ENCODE measurements at regions not wholly inside any gene's neighbourhood (a gene's known extent, or its start where the extent isn't known, plus 50 kb on each side); places are given as distances from the start of the nearest gene placed in this dataset.

DNA sequence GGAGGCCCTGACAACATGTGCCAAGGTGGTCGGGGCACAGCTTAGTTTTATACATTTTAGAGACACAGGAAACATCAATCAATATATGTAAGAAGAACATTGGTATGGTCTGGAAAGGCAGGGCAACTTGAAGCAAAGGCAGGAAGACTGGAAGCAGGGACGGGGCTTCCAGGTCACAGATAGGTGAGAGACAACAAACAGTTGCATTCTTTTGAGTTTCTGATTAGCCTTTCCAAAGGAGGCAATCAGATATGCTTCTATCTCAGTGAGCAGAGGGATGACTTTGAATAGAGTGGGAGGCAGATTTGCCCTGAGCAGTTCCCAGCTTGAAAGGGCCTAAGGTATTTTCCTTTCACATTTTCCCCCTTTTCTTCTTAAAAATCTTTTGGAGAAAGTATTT, 311.0 kb upstream of the RGS17 start (continued):
- TF ChIP-seq, protein P1, sequence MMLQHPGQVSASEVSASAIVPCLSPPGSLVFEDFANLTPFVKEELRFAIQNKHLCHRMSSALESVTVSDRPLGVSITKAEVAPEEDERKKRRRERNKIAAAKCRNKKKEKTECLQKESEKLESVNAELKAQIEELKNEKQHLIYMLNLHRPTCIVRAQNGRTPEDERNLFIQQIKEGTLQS (IDR thresholded peaks at IDR 0.05): no peak
- TF ChIP-seq, protein P1 (CRISPR knock-in tag; conservative IDR thresholded peaks at IDR 0.05): no peak
- TF ChIP-seq HSF4 (CRISPR knock-in tag; IDR thresholded peaks at IDR 0.05; ENCODE audit: borderline replicate concordance): no peak
- no peak for TF ChIP-seq CTBP1 (IDR thresholded peaks at IDR 0.05; ENCODE audit: borderline replicate concordance)
- no peak for TF ChIP-seq CHD2 (IDR thresholded peaks at IDR 0.05; ENCODE audit: low read depth, low read length)
- TF ChIP-seq, protein P2, sequence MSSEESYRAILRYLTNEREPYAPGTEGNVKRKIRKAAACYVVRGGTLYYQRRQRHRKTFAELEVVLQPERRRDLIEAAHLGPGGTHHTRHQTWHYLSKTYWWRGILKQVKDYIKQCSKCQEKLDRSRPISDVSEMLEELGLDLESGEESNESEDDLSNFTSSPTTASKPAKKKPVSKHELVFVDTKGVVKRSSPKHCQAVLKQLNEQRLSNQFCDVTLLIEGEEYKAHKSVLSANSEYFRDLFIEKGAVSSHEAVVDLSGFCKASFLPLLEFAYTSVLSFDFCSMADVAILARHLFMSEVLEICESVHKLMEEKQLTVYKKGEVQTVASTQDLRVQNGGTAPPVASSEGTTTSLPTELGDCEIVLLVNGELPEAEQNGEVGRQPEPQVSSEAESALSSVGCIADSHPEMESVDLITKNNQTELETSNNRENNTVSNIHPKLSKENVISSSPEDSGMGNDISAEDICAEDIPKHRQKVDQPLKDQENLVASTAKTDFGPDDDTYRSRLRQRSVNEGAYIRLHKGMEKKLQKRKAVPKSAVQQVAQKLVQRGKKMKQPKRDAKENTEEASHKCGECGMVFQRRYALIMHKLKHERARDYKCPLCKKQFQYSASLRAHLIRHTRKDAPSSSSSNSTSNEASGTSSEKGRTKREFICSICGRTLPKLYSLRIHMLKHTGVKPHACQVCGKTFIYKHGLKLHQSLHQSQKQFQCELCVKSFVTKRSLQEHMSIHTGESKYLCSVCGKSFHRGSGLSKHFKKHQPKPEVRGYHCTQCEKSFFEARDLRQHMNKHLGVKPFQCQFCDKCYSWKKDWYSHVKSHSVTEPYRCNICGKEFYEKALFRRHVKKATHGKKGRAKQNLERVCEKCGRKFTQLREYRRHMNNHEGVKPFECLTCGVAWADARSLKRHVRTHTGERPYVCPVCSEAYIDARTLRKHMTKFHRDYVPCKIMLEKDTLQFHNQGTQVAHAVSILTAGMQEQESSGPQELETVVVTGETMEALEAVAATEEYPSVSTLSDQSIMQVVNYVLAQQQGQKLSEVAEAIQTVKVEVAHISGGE (CRISPR knock-in tag; IDR thresholded peaks at IDR 0.05): no peak

DNA sequence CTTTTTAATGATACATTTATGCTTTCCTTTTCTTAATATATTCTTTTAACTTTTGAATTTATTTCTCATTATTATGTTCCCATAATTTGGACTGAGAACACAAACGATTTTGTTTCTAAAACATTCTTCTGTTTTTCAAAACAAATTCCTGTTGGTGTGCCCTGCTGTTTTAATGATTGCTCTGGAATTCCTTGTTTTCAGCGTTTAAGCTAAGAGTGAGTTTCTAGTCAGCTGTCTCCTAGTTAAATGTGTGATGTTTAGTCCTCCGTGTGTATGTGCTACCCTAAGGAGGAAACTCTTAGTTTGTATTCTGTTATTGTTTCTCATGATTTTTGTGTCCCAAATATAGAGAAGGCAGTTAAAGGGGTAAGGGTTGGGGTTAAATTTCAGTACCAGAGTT, 306.1 kb upstream of the RGS17 start:
- Histone ChIP-seq H3K4me3 (no peak overlapping the region), H3K36me3 (ENCODE audit: control insufficient read depth, insufficient read depth, low read length) (no peaks in the 10 kb centered on the region), H2AFZ (ENCODE audit: low read depth, low read length) (no peak overlapping the region), H3K79me2 (ENCODE audit: control insufficient read depth, insufficient read depth, low read length) (no peaks in the 10 kb centered on the region), H3K27ac (ENCODE audit: extremely low read depth, low read depth, low read length) (no peak overlapping the region), H3K27me3 (ENCODE audit: control insufficient read depth in 2 of 2, insufficient read depth in 2 of 2, low read length in 2 of 2) (no peaks in the 10 kb centered on the region), H3K4me1 (replicated peaks in 1 of 2; ENCODE audit: control insufficient read depth in 2 of 2, insufficient read depth in 2 of 2, low read length in 2 of 2) (no peaks in the 10 kb centered on the region), H4K20me1 (replicated peaks; ENCODE audit: control insufficient read depth, insufficient read depth, low read length) (no peaks in the 10 kb centered on the region), H3K9me1 (ENCODE audit: control insufficient read depth, insufficient read depth, low read length) (no peaks in the 10 kb centered on the region), H3K9me3 (replicated peaks; ENCODE audit: control insufficient read depth, insufficient read depth, low read depth, low read length) (peaks cover 2% of the 10 kb centered on the region), H3K9ac (ENCODE audit: insufficient read depth in 1 of 2, low read depth in 2 of 2, low read length in 2 of 2) (no peak overlapping the region), H3K4me2 (ENCODE audit: insufficient read depth, low read length) (no peak overlapping the region)
- intact Hi-C loops (cut with micrococcal nuclease) (no loop called here), in situ Hi-C loops (cut with MboI) (no loop called here)
- 0% methylated on average over 3 of the region's 3 CpGs for WGBS (ENCODE audit: insufficient coverage, low coverage, missing lambda C conversion rate)
- ChIA-PET POLR2A (no interaction called here), CTCF (ENCODE audit: low intra/inter-chr PET ratio) (no interaction called here)
- FAIRE-seq: no peak
- no peak for DNase-seq (ENCODE audit: extremely low read depth in 1 of 4, low spot score in 3 of 4)
- ATAC-seq: no peak
- BruUV-seq (replicated peaks): no TSS peak
- TF ChIP-seq MYBL2 (IDR thresholded peaks at IDR 0.05; ENCODE audit: low read depth) (no peak), MYBL2 (CRISPR knock-in tag; IDR thresholded peaks at IDR 0.05; ENCODE audit: borderline replicate concordance) (no peak), HOXB6 (CRISPR knock-in tag; IDR thresholded peaks at IDR 0.05; ENCODE audit: borderline replicate concordance) (no peak), ZNF717 (CRISPR knock-in tag; IDR thresholded peaks at IDR 0.05) (no peak), MTA2 (IDR thresholded peaks at IDR 0.05; ENCODE audit: low read depth) (no peak), STAT5A (IDR thresholded peaks at IDR 0.05; ENCODE audit: borderline replicate concordance, low read length) (no peak)
- TF ChIP-seq, protein P3, sequence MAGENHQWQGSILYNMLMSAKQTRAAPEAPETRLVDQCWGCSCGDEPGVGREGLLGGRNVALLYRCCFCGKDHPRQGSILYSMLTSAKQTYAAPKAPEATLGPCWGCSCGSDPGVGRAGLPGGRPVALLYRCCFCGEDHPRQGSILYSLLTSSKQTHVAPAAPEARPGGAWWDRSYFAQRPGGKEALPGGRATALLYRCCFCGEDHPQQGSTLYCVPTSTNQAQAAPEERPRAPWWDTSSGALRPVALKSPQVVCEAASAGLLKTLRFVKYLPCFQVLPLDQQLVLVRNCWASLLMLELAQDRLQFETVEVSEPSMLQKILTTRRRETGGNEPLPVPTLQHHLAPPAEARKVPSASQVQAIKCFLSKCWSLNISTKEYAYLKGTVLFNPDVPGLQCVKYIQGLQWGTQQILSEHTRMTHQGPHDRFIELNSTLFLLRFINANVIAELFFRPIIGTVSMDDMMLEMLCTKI (IDR thresholded peaks at IDR 0.05; ENCODE audit: partially characterized antibody): no peak
- TF ChIP-seq, protein P4, sequence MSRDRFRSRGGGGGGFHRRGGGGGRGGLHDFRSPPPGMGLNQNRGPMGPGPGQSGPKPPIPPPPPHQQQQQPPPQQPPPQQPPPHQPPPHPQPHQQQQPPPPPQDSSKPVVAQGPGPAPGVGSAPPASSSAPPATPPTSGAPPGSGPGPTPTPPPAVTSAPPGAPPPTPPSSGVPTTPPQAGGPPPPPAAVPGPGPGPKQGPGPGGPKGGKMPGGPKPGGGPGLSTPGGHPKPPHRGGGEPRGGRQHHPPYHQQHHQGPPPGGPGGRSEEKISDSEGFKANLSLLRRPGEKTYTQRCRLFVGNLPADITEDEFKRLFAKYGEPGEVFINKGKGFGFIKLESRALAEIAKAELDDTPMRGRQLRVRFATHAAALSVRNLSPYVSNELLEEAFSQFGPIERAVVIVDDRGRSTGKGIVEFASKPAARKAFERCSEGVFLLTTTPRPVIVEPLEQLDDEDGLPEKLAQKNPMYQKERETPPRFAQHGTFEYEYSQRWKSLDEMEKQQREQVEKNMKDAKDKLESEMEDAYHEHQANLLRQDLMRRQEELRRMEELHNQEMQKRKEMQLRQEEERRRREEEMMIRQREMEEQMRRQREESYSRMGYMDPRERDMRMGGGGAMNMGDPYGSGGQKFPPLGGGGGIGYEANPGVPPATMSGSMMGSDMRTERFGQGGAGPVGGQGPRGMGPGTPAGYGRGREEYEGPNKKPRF (IDR thresholded peaks at IDR 0.05; ENCODE audit: low read depth, low read length): no peak
